ENCODE measurements at regions not wholly inside any gene's neighbourhood (a gene's known extent, or its start where the extent isn't known, plus 50 kb on each side); places are given as distances from the start of the nearest gene placed in this dataset.
"Not testable (repeated sequence)": the region's sequence is repeated elsewhere in the genome, so short reads cannot be mapped to it uniquely, and the experiment has no call there.

- Mint-ChIP-seq H3K4me3 (no peak overlapping the region), H3K4me1 (ENCODE audit: low read depth in 2 of 2) (no peaks in the 10 kb centered on the region), H3K27ac (no peak overlapping the region), H3K27me3 (no peaks in the 10 kb centered on the region), H3K9me3 (peaks cover 4% of the 10 kb centered on the region), H3K36me3 (no peaks in the 10 kb centered on the region)
- ATAC-seq (no peak), DNase-seq (ENCODE audit: low spot score) (no peak)
Observed at GRCh38 chr4:79209822-79210635, 115.8 kb downstream of the NAA11 start.

- Mint-ChIP-seq H3K27me3 (no peaks in the 10 kb centered on the region), H3K4me1 (ENCODE audit: low read depth in 2 of 2) (no peaks in the 10 kb centered on the region), H3K4me3 (no peak overlapping the region), H3K36me3 (no peaks in the 10 kb centered on the region), H3K9me3 (peaks cover 4% of the 10 kb centered on the region), H3K27ac (no peak overlapping the region)
- ATAC-seq (no peak), DNase-seq (ENCODE audit: low spot score) (no peak)
Observed at GRCh38 chr4:79209081-79209480, 116.8 kb downstream of the NAA11 start.

GRCh38 chr4:79207281-79207680 lies 118.6 kb downstream of the NAA11 start:
- H3K4me1 Mint-ChIP-seq (ENCODE audit: low read depth in 2 of 2): no peaks in the 10 kb centered on the region
- no peak overlapping the region for H3K4me3 Mint-ChIP-seq
- no peak overlapping the region for H3K27ac Mint-ChIP-seq
- no peak for ATAC-seq
- DNase-seq (ENCODE audit: low spot score): no peak
- peaks cover 4% of the 10 kb centered on the region for H3K9me3 Mint-ChIP-seq
- H3K36me3 Mint-ChIP-seq: no peaks in the 10 kb centered on the region
- H3K27me3 Mint-ChIP-seq: no peaks in the 10 kb centered on the region

DNA sequence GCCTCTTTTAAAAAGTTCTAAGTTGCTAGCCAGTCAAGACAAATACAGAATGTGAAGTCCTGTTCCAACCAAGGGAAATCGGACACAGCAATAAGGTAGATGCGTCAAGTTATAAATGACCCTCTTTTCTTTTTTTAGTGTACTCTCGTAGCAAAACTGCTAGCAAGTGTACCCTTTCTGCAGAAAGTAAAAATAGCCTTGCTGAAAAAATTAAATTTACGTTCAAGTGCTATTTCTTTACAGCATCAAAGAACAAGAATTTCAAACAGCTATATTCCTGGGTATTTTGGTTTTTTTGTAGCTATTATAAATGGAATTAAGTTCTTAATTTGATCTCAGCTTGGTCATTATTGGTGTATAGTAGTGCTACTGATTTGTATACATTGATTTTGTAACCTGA lies 119.2 kb downstream of the NAA11 start:
- Mint-ChIP-seq H3K4me1 (ENCODE audit: low read depth in 2 of 2) (no peaks in the 10 kb centered on the region), H3K27ac (no peak overlapping the region), H3K36me3 (no peaks in the 10 kb centered on the region), H3K9me3 (peaks cover 4% of the 10 kb centered on the region), H3K27me3 (no peaks in the 10 kb centered on the region), H3K4me3 (no peak overlapping the region)
- ATAC-seq: no peak
- DNase-seq (ENCODE audit: low spot score): no peak

GRCh38 chr4:79205121-79205520 lies 120.7 kb downstream of the NAA11 start:
- no peaks in the 10 kb centered on the region for H3K4me1 Mint-ChIP-seq (ENCODE audit: low read depth in 2 of 2)
- DNase-seq (ENCODE audit: low spot score) (no peak), ATAC-seq (no peak)
- H3K27ac Mint-ChIP-seq: no peak overlapping the region
- no peaks in the 10 kb centered on the region for H3K36me3 Mint-ChIP-seq
- no peaks in the 10 kb centered on the region for H3K27me3 Mint-ChIP-seq
- H3K9me3 Mint-ChIP-seq: peaks cover 4% of the 10 kb centered on the region
- no peak overlapping the region for H3K4me3 Mint-ChIP-seq

GRCh38 chr4:79201971-79202370 lies 123.9 kb downstream of the NAA11 start:
- Mint-ChIP-seq H3K4me1 (ENCODE audit: low read depth in 2 of 2) (no peaks in the 10 kb centered on the region), H3K4me3 (no peak overlapping the region), H3K9me3 (peaks cover 8% of the 10 kb centered on the region), H3K36me3 (no peaks in the 10 kb centered on the region), H3K27me3 (no peaks in the 10 kb centered on the region), H3K27ac (no peak overlapping the region)
- no peak for ATAC-seq
- DNase-seq (ENCODE audit: low spot score): no peak

DNA sequence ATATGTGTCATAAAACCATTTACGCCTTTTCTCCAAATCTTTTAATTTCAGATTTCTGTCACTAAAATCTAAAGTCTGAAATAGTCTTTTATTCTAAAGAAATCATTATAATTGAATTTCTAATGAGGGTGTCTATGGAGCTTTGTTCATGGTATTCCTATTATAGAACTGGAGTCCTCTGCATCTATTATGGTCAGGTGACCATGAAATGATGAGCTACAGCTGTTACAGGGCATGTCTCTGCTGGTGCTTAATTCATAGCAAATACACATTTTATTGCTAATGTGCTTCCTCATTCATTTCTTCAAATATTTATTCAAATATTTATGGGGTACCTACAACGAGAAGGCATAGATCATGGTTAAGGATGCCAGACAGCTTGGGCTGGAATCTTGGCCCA lies 126.1 kb downstream of the NAA11 start:
- ATAC-seq: no peak
- H3K4me1 Mint-ChIP-seq (ENCODE audit: low read depth in 2 of 2): no peaks in the 10 kb centered on the region
- no peak for DNase-seq (ENCODE audit: low spot score)
- H3K27me3 Mint-ChIP-seq: no peaks in the 10 kb centered on the region
- H3K36me3 Mint-ChIP-seq: no peaks in the 10 kb centered on the region
- no peak overlapping the region for H3K27ac Mint-ChIP-seq
- H3K4me3 Mint-ChIP-seq: no peak overlapping the region
- peaks cover 11% of the 10 kb centered on the region for H3K9me3 Mint-ChIP-seq

GRCh38 chr4:79198951-79199587 lies 126.8 kb downstream of the NAA11 start:
- Mint-ChIP-seq H3K4me3 (no peak overlapping the region), H3K4me1 (ENCODE audit: low read depth in 2 of 2) (no peaks in the 10 kb centered on the region), H3K27ac (no peak overlapping the region), H3K36me3 (no peaks in the 10 kb centered on the region), H3K27me3 (no peaks in the 10 kb centered on the region), H3K9me3 (peaks cover 14% of the 10 kb centered on the region)
- no peak for ATAC-seq
- no peak for DNase-seq (ENCODE audit: low spot score)

DNA sequence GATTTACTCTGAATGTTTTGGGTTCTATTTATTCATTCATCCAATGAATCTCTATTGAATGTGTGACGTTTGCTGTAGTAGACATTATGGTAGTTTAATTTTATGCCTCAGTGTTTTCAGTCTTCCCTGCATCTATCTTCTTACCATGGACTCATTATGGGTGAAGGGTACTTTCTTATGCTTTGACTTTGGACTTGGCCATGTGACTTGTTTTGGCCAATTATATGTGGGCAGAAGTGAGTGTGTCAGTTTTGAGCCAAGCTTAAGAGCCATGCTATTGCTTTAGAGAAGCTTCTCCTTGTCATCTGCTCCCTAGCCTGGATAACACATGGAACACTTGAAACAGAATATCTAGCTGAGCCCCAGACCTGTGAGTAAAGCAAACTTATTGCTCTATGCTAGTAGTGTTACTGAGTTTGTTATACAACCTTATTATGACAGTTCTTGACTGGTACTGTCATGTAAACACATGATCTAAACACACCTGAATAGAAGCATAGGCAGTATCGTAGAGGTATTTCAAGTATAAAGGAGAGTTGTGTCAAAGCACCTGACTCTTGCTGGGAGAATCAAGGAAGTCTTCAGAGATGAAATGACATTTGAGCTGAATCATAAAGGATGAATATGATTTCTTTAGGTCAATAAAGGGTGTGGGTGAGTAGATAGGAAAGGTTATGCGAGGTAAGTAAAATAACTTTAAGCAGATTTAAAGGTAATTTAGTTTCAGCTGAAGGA lies 128.4 kb downstream of the NAA11 start:
- ATAC-seq (no peak), DNase-seq (ENCODE audit: low spot score) (no peak)
- H3K4me1 Mint-ChIP-seq (ENCODE audit: low read depth in 2 of 2): no peaks in the 10 kb centered on the region
- peaks cover 14% of the 10 kb centered on the region for H3K9me3 Mint-ChIP-seq
- no peaks in the 10 kb centered on the region for H3K27me3 Mint-ChIP-seq
- no peak overlapping the region for H3K27ac Mint-ChIP-seq
- no peak overlapping the region for H3K4me3 Mint-ChIP-seq
- H3K36me3 Mint-ChIP-seq: no peaks in the 10 kb centered on the region

- not testable (repeated sequence) for H3K27ac Mint-ChIP-seq; DNase-seq (ENCODE audit: low spot score); ATAC-seq; H3K4me3 Mint-ChIP-seq; H3K4me1 Mint-ChIP-seq (ENCODE audit: low read depth in 2 of 2); H3K27me3 Mint-ChIP-seq; H3K36me3 Mint-ChIP-seq
- peaks cover 17% of the 10 kb centered on the region for H3K9me3 Mint-ChIP-seq
Observed at GRCh38 chr4:79191292-79191691, 134.6 kb downstream of the NAA11 start.

- peaks cover 12% of the 10 kb centered on the region for H3K9me3 Mint-ChIP-seq
- ATAC-seq (no peak), DNase-seq (ENCODE audit: low spot score) (no peak)
- H3K27me3 Mint-ChIP-seq: no peaks in the 10 kb centered on the region
- H3K36me3 Mint-ChIP-seq: no peaks in the 10 kb centered on the region
- no peaks in the 10 kb centered on the region for H3K4me1 Mint-ChIP-seq (ENCODE audit: low read depth in 2 of 2)
- no peak overlapping the region for H3K4me3 Mint-ChIP-seq
- no peak overlapping the region for H3K27ac Mint-ChIP-seq
Observed at GRCh38 chr4:79185526-79186045, 140.3 kb downstream of the NAA11 start.

GRCh38 chr4:79184476-79184875 lies 141.4 kb downstream of the NAA11 start:
- ATAC-seq (no peak), DNase-seq (ENCODE audit: low spot score) (no peak)
- Mint-ChIP-seq H3K36me3 (no peaks in the 10 kb centered on the region), H3K4me3 (no peak overlapping the region), H3K4me1 (ENCODE audit: low read depth in 2 of 2) (no peaks in the 10 kb centered on the region), H3K9me3 (peaks cover 11% of the 10 kb centered on the region), H3K27me3 (no peaks in the 10 kb centered on the region), H3K27ac (no peak overlapping the region)

- peaks cover 10% of the 10 kb centered on the region for H3K9me3 Mint-ChIP-seq
- DNase-seq (ENCODE audit: low spot score): no peak
- no peak for ATAC-seq
- H3K27ac Mint-ChIP-seq: no peak overlapping the region
- no peaks in the 10 kb centered on the region for H3K4me1 Mint-ChIP-seq (ENCODE audit: low read depth in 2 of 2)
- no peaks in the 10 kb centered on the region for H3K27me3 Mint-ChIP-seq
- H3K4me3 Mint-ChIP-seq: no peak overlapping the region
- no peaks in the 10 kb centered on the region for H3K36me3 Mint-ChIP-seq
Observed at GRCh38 chr4:79182209-79182608, 143.7 kb downstream of the NAA11 start.

DNA sequence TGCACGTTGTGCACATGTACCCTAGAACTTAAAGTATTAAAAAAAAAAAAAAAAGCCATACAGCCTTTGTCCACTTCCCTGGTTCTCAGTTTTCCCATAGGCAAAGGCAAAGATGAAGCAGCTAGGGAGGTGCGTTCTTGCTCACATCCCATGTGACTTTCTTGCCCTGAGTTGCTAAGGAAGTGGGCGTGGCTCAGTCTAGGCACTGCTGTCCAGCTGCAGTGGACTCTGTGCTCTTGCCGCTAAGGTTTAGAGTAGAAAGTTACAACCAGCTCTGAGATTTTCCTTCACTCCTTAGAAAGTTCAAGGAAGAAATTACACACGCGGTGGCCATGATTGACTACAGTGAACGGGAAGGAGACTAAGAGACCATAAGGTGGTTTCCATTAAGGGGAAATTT lies 144.7 kb downstream of the NAA11 start:
- Mint-ChIP-seq H3K36me3 (no peaks in the 10 kb centered on the region), H3K27me3 (no peaks in the 10 kb centered on the region), H3K27ac (no peak overlapping the region), H3K4me1 (ENCODE audit: low read depth in 2 of 2) (no peaks in the 10 kb centered on the region), H3K4me3 (no peak overlapping the region), H3K9me3 (peaks cover 10% of the 10 kb centered on the region)
- no peak for ATAC-seq
- DNase-seq (ENCODE audit: low spot score): no peak
